ENCODE measurements at regions not wholly inside any gene's neighbourhood (a gene's known extent, or its start where the extent isn't known, plus 50 kb on each side); places are given as distances from the start of the nearest gene placed in this dataset.

DNA sequence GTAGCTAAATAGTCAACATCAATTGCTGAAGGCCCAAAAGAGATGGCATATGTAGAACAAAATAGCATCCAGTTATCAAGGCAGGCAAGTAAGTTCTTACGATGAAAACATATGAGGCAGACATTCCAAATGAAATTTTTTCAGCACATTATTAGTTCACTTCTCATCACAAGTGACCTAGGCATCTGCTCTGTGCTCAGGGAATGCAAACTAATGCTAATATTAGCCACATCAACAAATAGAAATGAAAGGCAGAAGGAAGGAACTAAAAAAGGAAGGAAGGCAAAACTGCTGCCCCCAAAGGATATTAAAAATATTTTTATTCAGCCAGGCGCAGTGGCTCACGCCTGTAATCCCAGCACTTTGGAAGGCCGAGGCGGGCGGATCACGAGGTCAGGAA is 51.2 kb upstream of the ROCK1 start:
- Histone ChIP-seq H3K4ac (replicated peaks; ENCODE audit: insufficient read length, low read depth, low read length) (no peak overlapping the region), H4K20me1 (replicated peaks in 1 of 2; ENCODE audit: control insufficient read depth in 1 of 2, insufficient read depth in 2 of 2, low read length in 2 of 2) (no peaks in the 10 kb centered on the region), H2AFZ (ENCODE audit: low read length) (no peak overlapping the region), H3K27me3 (replicated peaks in 1 of 4; ENCODE audit: control insufficient read depth in 3 of 4, extremely low read depth in 1 of 4, insufficient read depth in 3 of 4, low read length in 3 of 4) (no peaks in the 10 kb centered on the region), H3K4me2 (ENCODE audit: insufficient read depth in 1 of 2, low read depth in 2 of 2, low read length in 2 of 2) (no peak overlapping the region), H4K8ac (ENCODE audit: extremely low read depth, insufficient read depth, low read length) (no peak overlapping the region), H4K5ac (ENCODE audit: insufficient read length, low read depth, low read length) (no peak overlapping the region), H2AK5ac (ENCODE audit: low read depth, low read length) (no peak overlapping the region), H2BK120ac (replicated peaks; ENCODE audit: low read depth, low read length) (no peak overlapping the region), H4K91ac (replicated peaks; ENCODE audit: insufficient read length, low read length) (no peak overlapping the region), H3K79me1 (ENCODE audit: low read depth, low read length) (no peaks in the 10 kb centered on the region), H3K23ac (ENCODE audit: insufficient read length) (no peak overlapping the region), H3K18ac (ENCODE audit: extremely low read depth, low read length) (no peak overlapping the region), H3K9ac (replicated peaks in 1 of 4; ENCODE audit: extremely low read depth in 1 of 4, low read depth in 3 of 4, low read length in 3 of 4) (no peak overlapping the region), H3K79me2 (ENCODE audit: control insufficient read depth in 1 of 2, insufficient read depth in 2 of 2, low read length in 2 of 2) (no peaks in the 10 kb centered on the region), H3K4me3 (ENCODE audit: extremely low read depth in 1 of 4, insufficient read depth in 2 of 4, low read depth in 3 of 4, low read length in 4 of 4) (no peak overlapping the region), H3K36me3 (ENCODE audit: control insufficient read depth in 2 of 4, insufficient read depth in 4 of 4, low read length in 3 of 4) (no peaks in the 10 kb centered on the region), H3K9me3 (ENCODE audit: insufficient read depth in 2 of 2, low read depth in 1 of 2, low read length in 1 of 2) (no peaks in the 10 kb centered on the region), H3K4me1 (replicated peaks in 1 of 4; ENCODE audit: control insufficient read depth in 3 of 4, insufficient read depth in 4 of 4, low read length in 3 of 4) (no peaks in the 10 kb centered on the region), H3K27ac (ENCODE audit: low read depth, low read length) (no peak overlapping the region), H3K23me2 (ENCODE audit: low read depth, low read length) (no peaks in the 10 kb centered on the region), H2BK12ac (ENCODE audit: low read depth, low read length) (no peak overlapping the region), H3K56ac (replicated peaks; ENCODE audit: insufficient read length, low read depth, low read length) (no peak overlapping the region), H3K14ac (ENCODE audit: insufficient read length) (no peak overlapping the region), H2BK20ac (ENCODE audit: low read length) (no peak overlapping the region), H2BK15ac (ENCODE audit: low read length) (no peak overlapping the region), H2BK5ac (ENCODE audit: low read depth, low read length) (no peak overlapping the region)
- no peak for DNase-seq (ENCODE audit: low read depth in 1 of 2, low spot score in 2 of 2)
- WGBS, 2 experiments (ENCODE audit: extremely low coverage in 1 of 2, insufficient coverage in 1 of 2, insufficient read length in 1 of 2, insufficient replicate concordance in 2 of 2, low coverage in 1 of 2, low lambda C conversion rate in 2 of 2, missing lambda C conversion rate in 1 of 2): 89% methylated on average over 7 of the region's 7 CpGs; no CpG with 5 or more reads in 1 of the 2 experiments
- no peak for FAIRE-seq
- TF ChIP-seq SIRT6 (IDR thresholded peaks at IDR 0.05; ENCODE audit: low read length): no peak
- no peak for TF ChIP-seq MAFK (IDR thresholded peaks at IDR 0.05; ENCODE audit: low read depth, low read length)
- no peak for TF ChIP-seq CHD1 (IDR thresholded peaks at IDR 0.05; ENCODE audit: low read depth, low read length)
- no peak for TF ChIP-seq SP2 (IDR thresholded peaks at IDR 0.05; ENCODE audit: low read length)
- TF ChIP-seq GTF2F1 (IDR thresholded peaks at IDR 0.05; ENCODE audit: borderline replicate concordance, low read depth, low read length): no peak
- TF ChIP-seq, protein P1, sequence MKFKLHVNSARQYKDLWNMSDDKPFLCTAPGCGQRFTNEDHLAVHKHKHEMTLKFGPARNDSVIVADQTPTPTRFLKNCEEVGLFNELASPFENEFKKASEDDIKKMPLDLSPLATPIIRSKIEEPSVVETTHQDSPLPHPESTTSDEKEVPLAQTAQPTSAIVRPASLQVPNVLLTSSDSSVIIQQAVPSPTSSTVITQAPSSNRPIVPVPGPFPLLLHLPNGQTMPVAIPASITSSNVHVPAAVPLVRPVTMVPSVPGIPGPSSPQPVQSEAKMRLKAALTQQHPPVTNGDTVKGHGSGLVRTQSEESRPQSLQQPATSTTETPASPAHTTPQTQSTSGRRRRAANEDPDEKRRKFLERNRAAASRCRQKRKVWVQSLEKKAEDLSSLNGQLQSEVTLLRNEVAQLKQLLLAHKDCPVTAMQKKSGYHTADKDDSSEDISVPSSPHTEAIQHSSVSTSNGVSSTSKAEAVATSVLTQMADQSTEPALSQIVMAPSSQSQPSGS (IDR thresholded peaks at IDR 0.05; ENCODE audit: low read length): no peak
- no peak for TF ChIP-seq POLR2AphosphoS5 (IDR thresholded peaks at IDR 0.05; ENCODE audit: low read depth, low read length)
- ChIA-PET POLR2A (ENCODE audit: partially characterized antibody) (no interaction called here), CTCF (ENCODE audit: partially characterized antibody) (interaction anchor here (0.8 to 1.6 kb wide), 2 partner anchors 9 to 33 kb away, joined by 3 to 4 read pairs; no protein-coding TSS in a partner anchor)

Measured in H1 (cell line).